Pons (tissue), 1 donor: ENCODE measurements at regions not wholly inside any gene's neighbourhood (a gene's known extent, or its start where the extent isn't known, plus 50 kb on each side); places are given as distances from the start of the nearest gene placed in this dataset.
A peak's percentile ranks its signal among the peaks of the same experiment; 100 is the strongest.

Experiments used
- DNase-seq: peaks from one replicate; pipeline ENCODE4 v3.0.0-alpha.2; 2016; ENCODE audit warnings: low spot score

DNA sequence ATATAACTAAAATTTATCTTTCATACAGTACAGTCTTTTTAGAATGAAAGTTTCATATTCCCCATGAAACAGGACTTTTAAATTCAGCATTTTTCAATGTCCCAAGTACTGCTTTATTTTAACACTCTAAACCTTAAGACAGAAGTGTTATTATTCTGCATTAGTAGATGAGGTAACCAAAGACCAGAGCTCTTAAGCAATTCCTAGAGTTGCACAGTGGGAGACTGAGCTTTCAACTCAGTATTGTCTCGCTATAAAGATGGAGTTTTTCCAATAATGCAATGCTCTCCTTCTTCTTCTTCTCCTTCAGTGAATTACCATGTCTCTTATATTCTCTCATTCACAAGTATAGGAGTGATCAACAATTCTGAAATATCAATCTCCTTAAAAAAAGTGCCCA is 479.7 kb downstream of the CETN3 start:
- DNase-seq = no peak

DNA sequence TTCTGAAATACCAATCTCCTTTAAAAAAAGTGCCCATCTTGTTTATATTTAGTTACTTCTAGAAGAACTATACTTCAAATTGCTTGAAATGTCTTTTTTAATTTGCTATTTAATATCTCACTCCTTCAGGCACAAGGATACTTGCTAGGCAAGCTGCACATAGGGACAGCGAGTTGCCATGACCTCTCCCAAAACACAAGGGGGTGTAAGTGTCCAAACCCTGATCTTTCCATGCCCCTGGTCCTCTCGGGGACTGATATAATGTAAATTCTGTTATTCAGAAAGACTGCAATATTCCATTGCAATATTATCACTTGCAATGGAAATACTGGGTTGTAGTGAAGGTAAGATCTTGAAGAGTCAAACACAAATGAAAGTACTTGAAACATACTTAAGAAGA is 480.4 kb downstream of the CETN3 start:
- DNase-seq = no peak

DNA sequence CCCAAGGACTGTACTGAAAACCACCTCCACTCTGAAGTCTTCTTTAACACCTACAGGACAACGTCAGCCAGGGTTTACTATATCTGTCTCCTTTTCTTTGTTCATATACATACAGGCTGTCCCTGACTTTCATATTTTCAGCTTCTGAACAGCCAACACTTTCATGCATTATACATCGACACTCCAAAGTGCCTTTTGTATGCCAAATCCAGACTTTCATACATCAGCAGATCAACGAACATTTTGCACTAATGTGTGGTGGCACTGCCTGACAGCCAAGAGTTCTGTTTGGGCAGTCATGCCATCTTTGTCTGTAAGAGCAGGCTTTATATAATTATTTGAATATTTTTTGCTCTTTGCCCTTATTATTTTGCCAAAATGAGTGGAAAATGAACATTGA is 487.4 kb downstream of the CETN3 start:
- DNase-seq = no peak

DNA sequence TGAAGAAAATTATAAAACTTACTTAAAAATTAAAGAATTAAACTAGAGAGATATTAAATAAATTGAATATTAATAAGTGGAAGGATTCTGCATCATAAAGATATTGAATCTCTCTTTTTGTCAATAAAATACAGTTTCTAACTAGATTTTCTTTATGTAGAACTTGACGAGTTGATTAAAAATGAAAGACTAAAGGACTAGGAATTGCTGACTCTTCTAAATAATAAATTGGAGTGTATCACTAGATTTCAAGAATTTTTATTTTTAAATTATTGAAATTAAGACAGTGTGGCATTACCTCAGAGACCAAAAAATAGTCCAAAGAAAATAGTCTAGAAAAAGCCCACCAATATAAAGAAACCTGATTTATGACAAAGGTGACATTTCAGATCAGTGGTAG is 492.4 kb downstream of the CETN3 start:
- no peak for DNase-seq

DNA sequence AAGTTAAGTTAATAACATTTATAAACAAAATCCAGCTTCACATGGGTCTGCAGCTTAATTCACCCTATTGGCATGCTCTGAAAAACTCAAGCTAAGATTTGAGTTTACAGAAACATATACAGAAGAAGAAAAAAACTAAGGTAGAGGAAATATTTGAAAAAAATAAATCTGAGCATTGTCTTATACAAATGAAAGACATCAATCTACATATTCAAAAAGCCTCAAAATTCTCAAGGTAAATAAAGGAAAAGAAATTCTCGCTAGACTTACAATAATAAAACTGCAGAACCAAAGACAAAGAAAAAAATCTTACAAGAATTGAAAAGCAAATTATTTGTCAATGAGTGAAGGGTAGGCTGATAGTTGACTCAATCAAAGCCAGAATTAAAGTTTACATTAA is 493.4 kb downstream of the CETN3 start:
- no peak for DNase-seq

DNA sequence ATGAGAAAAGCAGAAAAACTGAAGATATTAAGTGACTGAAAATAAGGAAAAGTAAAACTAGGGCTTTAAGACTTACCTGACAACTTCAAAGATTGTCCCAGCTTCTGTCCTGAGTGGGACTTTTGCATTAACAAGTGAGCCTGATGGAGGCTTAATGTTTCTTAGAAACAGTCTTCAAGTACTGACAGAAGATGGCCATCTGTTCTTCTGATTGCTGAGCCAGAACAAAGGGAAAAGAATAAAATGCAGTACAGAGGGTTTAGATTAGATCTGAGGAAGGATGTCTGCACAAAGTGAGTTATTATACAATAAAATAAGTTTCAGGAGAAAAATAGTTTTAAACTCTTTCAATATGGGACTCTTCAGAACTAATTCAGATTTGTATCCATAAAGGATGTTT is 500.7 kb downstream of the CETN3 start:
- no peak for DNase-seq

DNA sequence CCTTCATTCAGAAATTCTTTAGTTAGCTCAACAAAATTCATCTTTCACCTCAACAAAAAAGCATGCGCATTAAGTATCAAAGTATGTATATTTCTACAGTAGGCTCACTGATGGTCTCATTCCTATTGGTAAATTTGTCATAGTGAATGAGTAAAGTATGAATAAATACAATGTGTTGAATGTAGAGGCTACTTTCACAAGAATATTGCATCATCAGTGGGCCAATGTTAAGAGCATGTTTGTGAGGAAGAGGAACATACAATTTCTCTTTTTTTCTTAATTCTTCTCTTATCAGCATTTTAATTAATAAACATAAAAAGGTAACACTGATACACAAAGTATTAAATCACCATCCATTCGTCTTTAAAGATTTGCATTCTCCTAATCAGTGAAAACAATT is 505.1 kb downstream of the CETN3 start:
- DNase-seq = no peak

DNA sequence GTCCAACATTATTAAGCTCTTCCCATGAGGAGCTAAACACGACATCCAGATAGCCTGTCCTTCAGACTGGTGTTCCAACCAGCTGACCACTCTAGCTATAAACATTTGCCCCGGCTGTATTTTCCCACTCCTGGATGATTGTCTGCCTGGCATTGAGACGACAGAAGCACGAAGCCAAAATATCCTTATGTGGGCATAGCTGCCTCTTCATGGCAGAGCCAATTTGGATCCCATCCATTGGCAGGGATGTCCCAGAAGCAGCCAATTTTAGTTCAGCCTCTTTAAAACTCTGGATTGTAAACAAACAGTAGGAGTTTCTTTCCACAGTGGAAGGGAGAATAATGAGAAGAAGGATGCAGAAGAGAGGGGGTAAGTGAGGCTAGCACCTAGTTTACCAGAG is 507.6 kb downstream of the CETN3 start:
- DNase-seq = peak; percentile 32

DNA sequence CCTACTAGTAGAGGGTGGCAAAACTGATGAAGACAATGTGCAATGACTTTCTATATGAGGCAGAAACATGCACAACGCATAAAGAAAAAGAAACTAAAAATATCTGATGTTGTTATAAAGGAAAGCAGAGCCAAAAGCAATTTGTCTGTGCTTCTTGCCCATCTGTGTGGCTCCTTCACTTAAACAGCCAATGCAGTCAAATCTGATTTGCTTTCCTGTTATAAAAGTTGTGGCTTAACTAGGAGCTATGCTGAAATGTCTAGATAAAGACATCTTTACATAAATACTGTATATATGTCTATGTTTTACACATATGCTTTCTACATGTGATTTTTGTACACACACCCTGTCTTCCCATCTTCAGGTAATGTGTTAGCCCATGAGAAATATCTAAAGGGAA is 508.2 kb downstream of the CETN3 start:
- peak; percentile 8 for DNase-seq

DNA sequence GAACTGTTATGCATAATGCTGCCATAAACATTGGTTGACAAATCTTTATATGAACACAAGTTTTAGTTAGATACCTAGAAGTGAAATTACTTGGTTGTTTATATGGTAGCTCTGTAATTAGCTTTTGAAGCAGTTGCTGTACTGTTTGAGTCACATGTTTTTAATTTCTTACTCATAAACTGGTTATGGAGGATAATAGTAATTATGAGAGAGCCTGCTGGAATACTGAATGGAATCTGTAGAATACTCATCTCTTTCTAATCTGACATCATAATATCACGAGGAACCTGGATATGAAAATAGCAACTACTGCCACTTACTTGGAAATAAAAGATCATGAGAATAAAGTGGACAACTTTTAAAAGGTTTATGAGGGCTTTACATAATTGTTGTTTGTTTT is 509.2 kb downstream of the CETN3 start:
- no peak for DNase-seq

DNA sequence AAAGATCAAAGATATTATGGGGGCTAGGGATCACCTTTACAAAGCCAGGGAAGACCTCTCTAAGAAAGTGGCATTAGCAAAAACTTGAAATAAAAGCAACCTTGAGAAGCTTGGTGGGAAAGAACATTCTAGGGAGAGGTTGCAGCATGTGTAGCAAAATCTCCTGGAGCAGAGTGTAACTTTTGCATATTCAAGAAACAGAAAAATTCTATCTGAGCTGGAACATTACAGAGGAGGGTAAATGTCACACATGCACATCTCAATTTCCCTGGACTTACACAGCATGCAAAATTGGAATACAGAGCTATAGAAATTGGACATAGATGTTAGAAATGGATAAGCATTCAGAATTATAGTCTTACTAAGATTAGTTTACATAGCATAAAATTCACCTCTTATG is 510.0 kb downstream of the CETN3 start:
- DNase-seq = no peak

DNA sequence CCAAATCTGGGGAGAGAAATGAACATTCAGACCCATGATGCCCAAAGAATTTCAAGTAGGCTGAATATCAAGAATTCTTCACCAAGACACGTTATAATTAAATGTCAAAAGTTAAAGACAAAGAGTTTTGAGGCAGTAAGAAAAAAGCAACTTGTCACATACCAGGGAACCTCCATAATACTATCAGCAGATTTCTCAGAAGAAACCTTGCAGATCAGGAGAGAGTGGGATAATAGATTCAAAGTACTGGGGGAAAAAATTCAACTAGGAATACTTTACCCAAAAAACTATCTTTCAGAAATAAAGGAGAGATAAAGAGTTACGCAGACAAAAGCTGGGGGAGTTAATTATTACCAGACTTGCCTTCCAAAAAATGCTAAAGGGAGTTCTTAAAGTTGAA is 516.0 kb downstream of the CETN3 start:
- no peak for DNase-seq

DNA sequence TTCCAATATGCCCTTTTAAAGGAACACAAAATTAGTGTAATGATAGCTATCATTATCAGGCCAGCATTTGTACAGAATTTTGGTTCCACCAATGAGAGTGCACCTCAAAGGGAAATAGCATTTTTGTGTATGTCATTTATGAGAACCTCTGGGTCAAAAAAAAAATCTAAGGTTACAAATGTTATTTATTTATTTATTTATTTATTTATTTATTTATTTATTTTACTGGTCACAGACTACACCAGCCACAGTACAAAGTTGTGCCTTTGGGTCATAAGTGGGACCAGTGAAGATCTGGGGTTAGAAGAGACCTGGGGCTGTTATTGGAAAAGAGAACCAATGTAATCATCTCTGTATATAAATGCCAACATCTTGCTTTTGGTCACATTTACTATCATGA is 523.9 kb downstream of the CETN3 start:
- no peak for DNase-seq

DNA sequence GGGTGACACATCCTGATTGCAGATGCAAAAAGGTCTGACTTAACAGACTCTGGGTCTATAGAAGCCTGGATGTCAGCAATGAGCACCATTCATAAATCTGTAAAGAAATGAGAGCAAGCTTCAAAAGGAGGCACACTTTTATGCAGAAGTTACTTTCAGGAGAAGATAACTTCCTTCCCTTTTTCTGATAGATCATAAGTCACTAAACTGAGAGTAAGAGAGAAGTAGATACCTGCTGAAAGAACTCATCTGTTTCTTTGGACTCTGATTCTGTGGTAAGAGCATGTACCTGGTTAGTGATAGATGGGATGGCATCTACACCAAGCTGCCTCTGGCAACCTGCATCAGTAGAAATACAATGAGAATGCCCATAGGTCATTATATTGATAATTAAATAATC is 525.6 kb downstream of the CETN3 start:
- no peak for DNase-seq

DNA sequence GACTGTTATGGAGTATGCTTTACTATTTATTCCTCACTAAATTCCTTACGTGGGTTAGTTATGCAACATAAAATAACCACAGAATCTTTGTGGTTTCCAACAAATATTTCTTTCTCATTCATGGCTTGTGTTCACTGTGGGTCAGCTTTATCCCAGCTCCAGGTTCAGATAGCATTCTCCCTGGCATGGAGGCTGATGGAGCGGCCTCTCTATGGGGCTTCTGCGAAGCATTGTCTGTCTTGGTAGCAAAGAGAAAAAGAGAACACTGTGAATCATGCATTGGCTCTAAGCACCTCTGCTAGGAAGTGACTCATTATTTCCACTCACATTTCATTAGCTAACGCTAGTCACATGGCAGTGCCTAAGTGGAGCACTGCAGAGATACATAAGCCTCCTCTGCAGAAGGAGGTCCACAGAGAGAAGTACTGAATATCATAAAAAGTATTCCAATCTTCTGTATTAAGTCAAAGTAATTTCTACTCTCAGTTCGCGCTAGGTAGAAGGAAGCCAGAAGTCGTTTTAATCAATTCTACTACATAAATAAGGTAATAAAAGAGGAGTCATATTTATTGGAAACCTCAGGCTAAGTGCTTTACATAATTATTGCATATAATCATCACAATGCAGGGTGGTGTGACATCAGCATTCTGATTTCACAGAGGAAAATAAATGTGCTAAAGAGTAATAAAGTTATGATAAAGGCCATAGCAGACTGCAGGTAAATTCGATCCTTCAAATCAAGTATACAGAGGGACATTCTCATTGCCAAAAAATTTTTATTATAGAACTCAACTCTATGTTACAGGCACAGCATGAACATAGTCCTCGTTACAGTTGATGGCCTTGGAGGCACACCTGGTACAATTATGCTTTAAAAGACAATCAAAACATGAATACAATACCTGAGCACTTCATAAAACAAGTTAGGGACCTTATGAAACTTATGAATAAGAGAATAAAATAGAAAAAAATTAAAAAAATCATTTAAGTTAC is 531.1 kb downstream of the CETN3 start:
- DNase-seq = no peak

DNA sequence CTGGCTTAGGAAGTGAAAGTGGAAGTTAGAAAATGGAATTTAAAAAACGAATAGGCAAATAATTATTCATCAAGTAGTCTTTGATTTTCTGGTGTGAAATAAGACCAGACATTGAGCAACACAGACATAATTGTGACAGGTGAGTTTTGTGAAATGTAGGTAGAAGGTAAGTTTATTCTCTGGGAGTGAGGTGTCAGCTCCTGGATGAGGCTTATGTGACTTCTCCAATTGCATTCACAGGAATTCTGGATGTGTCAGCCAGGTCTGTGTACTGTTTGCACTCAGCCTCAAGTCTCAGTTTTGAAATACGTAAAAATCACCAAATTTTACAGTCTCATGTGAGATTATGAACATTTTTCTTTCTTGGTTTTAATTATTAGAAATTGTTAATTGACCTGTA is 537.6 kb downstream of the CETN3 start:
- DNase-seq = no peak

DNA sequence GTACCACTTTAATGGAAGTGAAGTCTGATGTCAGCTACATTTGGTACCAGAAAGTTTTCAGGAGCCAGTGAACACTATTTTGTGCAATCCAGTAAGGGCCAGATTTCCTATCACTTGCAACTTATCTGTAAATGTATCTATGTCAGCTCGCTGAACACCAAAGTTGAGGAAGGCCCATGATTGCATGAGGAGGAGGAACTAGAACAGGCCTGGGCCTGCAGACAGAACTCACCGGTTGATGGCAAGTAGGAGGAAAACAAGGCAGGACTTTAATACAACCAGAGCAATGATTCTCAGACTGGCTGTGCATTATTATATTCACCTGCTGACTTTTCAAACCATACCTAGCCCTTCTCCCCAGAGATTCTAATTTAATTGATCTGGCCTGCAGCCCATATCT is 540.2 kb downstream of the CETN3 start:
- DNase-seq = no peak

DNA sequence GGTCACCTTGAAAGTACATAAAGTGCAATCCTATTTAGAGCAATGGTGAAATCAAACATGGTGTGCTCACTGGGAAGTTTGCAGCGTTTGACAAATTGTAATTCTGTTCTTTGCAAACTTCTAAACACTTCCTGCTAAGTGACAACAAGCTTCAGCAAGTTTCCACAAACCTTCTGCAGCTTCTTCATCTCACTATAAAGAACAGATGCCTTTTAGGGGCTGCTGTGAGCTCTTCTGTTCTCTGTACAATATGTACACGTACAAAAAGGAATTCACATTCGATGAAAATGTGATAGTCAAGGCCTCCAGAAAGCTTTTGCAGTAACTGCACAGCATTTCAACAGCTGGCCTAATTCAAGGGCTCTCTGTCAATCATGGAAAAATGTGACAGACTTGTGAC is 543.1 kb downstream of the CETN3 start:
- DNase-seq = no peak

DNA sequence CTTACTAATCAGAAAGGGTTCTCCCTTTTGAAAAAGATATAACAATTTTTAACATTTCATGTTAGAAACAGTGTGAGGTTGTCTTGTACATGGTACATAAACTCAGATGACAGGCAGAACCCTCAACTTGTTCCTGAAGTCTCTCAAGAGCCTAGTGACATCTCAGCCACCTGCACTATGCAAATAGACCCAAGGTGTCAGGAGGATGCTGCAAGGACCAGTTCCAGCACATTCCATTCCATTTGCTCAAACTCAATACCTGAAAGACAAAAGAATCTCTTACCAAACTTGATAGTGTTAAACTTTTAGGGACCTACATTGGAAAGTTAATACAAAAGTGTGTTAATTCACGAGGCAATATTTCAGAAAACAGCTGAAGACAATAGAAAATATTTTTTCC is 544.6 kb downstream of the CETN3 start:
- no peak for DNase-seq

DNA sequence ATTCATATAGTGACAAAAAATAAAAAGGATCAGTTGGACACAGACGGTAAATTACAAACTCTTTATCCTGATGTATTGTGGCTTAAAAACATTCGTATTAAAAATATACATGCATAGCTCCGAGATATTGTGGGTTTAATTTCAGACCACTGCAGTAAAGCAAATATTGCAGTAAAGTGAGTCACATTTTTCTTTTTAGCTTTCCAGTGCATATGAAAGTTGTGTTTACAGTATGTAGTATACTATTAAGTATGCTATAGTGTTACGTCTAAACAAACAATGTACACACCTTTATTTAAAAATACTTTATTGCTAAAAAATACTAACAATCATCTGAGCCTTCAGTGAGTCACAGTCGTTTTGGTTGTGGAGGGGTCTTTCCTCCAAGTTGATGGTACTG is 551.8 kb downstream of the CETN3 start:
- no peak for DNase-seq

DNA sequence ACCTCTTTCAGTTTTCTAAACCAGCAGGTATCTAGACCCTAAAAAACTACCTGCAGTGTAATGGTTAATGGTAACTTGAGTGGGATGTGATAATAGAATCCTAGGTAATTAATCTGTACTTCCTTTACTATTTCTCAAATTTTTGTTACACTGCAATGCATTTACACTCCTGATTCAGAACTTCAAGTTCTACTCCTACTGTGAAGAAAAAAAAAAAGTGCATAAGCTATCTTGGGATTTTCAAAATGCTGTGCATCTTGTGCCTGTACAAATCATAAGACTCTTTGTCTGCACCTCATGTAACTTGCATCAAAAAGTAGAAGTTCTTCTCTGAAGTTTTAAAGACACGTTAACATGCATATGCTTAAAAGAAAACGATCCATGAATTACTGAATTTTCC is 554.1 kb downstream of the CETN3 start:
- no peak for DNase-seq

DNA sequence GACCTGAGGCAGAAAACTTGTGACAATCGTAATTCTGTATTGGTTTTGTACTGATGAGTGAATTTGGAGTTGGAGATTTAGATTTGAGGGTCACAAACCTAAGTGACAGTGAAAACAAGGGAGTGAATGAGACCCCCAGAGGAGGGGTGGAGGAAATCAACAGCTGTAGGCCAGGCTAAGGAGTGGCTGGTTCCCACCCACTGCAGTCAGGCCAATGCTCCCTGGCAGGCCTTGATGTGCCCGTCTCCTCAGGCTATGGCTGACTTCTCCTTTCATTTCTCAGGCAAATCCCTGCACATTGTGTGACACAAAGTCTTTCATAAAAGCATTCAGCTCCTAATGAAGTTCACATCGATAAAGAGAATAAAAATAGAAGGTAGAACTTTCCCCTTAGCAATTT is 557.6 kb downstream of the CETN3 start:
- no peak for DNase-seq

DNA sequence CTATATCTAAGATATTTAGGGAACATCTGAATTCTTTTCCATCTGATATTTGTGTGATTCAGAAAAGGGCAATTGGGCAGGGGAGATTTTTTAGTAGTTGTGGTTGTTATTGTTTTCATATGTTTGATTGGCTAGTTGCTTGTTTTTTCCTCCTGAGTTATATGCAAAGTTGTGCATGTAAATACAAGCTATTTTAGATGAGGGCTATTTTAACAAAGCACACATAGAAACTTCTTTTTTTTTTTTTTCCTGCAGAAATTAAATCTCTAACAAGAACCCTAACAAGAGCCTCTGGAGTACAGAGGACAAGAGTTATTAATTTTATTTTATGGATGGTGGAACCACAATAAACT is 559.1 kb downstream of the CETN3 start:
- no peak for DNase-seq

DNA sequence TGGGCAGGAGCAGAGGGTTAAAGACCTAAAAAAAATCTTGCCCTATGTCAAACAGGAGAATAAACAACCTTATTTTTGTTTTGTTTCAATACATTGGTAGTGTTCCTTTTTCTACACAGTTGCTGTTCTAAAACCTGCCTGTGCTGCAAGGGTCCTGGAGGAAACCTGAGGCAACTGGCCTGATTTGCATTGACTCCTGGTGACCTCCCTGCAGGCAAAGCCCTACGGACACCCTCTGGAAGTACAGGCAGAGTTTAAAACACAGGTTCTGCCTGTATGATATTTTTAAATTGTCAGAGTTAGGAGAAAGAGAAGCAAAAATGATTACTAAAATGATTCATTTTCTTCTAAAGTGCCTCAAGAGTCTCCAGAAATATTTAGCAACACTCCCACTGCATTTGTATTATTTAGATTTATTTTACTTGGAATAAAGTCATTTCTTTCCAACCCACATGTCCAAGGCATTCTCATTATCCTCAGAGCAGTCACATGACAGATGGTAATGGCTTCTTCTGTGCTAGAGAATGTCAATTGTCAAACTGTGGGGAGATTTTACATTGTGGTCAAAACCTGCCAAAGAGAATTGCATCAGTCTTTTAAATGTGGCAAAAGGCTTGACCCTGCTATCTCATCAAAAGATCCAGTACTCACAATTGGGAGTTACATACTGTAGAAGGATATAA is 559.6 kb downstream of the CETN3 start:
- no peak for DNase-seq
